Inflammatory macrophage treated with lipopolysaccharide for 4 hours (primary cell): ENCODE measurements at regions not wholly inside any gene's neighbourhood (a gene's known extent, or its start where the extent isn't known, plus 50 kb on each side); places are given as distances from the start of the nearest gene placed in this dataset.

ENCODE experiments used
- DNase-seq: peaks from one replicate; pipeline ENCODE4 v3.0.0-alpha.2; 2020

DNA sequence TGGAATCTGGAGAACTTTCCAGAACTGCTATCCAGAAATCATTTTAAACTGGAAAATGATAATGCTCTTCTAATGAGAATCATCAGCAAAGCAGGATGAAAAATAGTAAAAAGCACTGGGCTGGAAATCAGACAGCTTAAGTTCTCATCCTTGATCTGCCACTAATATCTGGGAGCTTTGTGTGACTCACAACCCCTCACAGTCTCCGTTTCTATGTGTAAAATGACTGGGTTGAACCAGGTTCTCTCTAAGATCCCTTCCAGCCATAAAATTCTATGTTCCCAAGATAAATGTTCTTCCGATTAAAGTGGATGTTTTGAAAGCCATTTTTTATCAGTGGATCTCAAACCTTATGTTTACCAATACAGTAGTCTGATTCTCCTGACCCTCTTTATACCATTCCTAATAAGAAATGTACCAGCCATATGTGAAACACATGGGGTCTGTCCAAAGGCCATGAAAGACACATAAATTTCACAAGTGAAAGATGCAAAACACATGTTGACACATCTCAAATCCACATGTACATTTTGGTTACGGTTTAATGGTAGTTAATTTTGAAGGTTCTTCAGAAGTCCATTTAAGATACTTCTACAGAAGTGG is 188.8 kb downstream of the EN1 start:
- DNase-seq = no peak

DNA sequence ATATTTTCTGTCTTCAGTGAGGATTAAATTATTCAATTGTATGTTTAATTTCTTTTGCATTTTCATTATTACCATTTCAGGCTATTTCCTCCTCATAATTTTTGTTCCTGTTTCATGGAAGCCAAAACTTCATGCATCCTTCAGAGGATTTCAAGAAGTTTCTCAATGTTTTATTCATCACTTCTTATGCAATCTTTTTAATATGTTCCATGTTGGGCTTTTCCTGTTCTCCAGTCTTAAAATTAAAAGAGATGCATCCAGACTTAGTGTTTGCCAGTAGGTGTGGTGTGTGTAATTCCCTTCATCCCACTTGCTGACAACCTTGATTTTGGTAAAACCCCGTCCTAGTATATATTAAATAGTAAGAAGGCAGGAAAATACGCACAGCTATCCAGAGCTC is 190.0 kb downstream of the EN1 start:
- no peak for DNase-seq

DNA sequence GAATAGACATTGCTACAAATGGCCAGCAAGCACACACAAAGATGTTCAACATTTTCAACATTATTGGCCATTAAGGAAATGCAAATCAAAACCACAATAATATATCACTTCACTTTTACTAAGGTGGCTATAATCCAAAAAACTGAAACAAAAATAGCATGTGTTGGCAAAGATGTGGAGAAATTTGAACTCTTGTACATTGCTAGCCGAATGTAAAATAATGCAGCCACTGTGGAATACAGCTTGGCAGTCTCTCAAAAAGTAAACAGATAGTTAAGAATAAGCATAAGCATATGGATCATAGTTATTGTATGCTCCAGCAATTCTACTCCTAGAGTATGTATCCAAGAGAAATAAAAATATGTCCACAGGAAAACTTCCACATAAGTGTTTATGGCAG is 192.5 kb downstream of the EN1 start:
- DNase-seq = no peak

DNA sequence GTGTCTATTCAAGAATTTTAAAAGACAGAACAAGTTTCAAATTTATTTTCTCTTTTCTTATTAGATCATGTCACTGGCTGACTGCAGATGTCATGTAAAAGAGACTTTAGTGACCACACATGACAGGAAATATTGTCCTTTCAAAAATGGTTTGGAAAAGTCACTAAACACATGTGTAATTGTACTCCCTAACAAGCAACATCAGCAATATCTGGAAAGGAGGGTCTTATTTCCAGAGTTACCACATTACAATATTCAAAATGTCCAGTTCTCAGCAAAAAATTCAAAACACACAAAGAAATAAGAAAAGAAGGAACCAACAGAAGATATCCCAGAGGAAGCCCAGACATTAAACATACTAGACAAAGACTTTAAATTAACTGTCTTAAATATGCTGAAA is 197.1 kb downstream of the EN1 start:
- DNase-seq = no peak

DNA sequence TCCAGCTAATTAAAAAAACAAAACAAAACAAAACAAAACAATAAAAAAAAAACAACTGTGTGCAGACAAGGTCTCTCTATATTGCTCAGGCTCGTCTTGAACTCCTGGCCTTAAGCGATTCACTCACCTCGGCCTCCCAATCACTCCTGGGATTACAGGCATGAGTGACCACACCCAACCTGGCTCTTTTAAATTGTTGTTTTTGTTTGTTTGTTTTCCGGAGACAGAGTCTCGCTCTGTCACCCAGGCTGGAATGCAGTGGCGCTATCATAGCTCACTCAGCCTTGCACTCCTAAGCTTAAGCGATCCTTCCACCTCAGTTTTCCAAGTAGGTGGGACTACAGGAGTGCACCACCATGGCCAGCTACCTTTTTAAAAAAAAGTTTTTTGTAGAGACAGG is 201.6 kb downstream of the EN1 start:
- DNase-seq = no peak

DNA sequence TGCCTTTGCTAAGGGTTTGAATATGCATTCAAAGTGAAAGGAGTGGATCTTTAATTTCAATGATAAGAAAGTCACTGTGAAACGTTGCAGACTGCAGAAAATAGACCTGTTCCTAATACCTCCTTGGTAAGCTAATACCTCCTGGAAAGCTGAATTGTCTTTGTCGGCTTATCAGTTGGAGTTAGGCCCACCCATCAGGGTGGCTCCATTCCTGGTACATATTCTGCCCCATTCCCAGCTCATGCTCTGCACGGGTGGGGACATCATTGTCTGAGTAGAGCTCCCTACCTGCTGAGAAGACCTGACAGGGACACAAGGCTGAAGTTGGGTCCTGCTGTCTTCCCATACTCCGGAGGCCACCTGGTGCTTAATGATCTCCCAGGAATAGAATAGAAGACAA is 203.3 kb downstream of the EN1 start:
- DNase-seq = no peak

DNA sequence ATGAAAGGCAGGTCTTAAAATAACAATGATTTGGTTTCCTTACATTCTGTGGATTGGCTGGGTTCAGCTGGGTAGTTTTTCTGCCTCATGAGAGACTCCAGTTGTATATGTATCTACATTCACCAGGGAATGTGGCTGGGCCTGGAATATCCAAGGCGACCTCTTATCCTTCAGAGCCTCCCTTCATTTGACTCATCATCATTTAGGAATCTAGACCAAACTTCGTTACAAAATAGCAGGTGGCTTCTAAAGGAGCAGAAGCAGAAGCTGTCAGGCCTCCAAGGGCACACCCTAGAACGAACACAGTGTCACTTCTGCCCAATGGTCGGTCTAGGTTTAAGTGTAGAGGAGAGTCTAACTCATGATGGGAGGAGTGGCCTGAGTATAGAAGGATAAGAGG is 204.2 kb downstream of the EN1 start:
- DNase-seq = no peak

DNA sequence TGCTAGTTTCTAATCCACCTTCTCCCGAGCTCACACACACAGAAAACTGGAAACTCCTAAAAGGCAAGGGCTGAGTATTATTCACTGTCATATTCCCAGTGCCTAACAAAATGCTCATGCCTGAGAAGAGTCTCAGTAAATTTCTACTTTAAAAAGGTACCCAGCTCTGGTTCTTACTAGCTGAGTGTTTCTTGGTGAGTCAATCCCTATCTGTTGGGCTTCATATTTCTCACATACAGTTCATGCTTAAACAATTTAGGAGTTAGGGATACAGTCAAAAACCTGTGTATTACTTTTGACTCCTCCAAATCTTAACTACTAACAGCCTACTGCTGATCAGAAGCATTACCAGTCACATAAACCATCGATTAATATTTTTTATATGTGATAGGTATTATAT is 204.9 kb downstream of the EN1 start:
- no peak for DNase-seq

DNA sequence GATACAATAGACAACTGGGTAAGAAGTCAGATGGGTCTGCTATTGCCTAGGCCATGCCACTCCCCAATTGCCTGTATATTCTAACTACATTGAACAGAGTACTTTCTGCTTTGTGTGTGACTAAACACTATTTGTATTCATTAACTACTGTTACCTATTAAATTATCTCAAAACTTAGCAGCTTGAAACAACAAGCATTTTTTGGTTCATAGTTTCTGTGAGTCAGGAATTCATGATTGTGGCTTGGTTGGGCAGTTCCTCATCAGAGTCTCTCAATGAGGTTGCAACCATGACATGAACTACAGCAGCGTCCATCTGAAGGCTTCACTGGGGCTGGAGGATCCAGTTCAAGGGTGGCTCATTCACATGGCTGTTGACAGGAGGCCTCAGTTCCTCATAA is 205.7 kb downstream of the EN1 start:
- no peak for DNase-seq

DNA sequence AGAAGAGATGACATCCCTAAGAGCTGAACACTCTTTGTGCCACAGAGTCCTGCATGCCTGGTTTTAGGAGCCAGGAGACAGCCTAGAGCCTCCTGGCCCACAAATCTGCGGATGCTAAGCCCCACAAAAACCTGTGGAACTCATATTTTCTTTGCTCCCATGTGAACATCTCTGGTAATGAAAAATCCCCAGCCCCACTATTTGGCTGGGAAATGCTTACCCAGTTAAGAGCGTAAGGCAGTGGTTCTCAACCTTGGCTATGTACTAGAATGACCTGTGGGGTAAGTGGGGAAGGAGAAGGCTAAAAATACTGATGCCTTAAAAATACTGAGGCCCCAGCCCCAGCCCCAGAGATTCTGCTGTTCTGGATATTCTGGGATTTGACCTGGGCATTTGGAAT is 208.1 kb downstream of the EN1 start:
- DNase-seq = no peak

DNA sequence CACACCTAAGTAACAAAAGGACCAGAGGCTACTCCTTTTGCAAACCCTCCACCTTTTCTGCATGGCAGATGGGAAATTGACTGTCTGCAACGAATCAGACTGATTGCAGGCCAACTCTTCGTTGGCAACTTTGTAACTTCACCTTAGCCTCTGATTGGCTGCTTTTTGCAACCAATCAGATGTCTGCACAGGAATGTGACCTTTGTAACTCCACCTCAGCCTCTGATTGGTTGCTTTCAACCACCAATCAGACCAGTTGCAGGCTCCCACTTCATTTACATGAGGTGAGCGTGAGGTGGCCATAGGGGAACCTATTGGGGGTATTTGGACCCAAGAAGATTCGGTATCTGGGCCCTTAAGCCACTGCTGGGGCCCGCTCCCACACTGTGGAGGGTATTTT is 209.0 kb downstream of the EN1 start:
- DNase-seq = no peak

DNA sequence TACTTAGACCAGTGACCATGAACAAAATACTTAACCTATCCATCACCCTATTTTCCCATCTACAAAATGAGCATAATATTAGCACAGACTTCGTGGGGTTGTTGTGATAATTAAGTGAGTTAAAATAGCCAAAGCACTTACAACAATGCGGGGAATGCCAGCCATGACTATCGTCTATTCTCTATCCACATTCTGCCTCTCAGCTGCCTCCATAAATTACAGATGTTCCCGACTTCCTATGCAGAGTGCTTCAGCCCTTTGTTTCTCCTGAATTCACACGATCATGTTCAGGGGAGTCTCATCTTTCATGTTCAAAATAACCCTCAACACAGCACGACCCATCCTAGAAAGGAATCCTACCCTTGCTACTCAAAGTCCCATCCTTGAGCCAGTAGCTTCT is 211.6 kb downstream of the EN1 start:
- no peak for DNase-seq

DNA sequence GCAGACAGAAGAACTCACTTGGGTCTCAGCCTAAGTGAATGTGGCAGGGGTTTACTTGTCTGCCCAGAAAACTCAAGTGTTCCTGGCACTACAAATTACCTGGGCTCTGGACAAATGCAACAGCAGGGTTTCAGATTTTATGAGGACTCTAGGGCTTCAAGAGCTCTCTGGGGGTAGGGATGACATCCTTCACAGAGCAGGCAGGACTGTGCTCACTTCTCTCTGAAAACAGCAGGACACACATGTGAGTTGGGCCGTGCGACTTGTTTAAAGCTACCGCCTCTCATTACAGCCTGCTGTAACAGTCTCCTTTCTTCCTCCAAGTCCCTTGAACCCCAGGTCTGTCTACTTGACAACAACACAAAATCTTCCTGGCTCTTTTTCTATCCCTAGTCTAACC is 212.6 kb downstream of the EN1 start:
- DNase-seq = no peak

DNA sequence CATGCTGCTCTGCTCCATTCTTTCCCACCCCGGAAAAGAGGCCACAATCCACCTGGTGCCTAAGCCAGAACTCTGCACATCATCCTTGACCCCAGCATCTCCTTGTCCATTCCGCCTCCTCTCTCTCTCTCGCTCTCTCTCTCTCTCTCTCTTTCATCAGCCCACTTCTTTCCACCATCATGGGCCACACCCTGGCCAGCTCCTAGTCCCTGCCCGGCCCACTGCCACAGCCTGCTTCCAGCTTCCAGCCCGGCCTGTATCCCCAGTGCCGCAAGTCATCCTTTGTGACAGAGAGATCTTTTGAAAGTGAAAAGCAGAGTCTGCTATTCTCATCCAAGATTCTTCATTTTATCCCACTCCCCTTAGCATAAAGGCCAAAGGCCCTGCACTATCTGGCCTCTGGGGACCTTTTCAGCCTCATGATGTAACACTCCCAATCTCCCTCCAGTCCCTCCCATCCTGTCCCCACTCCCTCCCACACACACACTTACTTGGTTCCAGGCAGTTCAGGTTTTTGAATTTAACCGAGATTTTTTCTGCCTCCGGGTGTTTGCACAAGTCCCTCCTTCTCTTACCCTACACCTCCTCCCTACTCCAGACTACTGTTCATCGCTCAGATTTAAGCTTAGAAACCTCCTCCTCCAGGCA is 214.0 kb downstream of the EN1 start:
- no peak for DNase-seq

DNA sequence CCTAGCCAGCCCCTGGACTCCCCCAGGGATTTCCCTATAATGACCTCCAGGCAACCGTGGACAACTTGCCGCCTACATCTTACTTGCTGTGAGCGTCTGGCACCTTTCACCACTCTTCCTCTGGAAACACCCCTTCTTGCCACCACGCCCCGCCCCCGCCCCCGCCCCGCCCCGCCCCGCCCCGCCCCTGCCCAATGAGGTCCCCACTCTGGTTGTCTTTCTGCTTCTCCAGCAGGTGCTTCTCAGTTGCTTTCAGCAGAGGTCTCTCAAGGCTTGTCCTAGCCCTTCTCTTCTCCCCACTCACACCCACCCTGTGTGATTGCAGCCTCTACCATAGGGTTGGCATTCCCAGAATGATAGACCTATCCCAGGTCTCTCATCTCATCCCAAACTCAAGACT is 214.5 kb downstream of the EN1 start:
- no peak for DNase-seq

DNA sequence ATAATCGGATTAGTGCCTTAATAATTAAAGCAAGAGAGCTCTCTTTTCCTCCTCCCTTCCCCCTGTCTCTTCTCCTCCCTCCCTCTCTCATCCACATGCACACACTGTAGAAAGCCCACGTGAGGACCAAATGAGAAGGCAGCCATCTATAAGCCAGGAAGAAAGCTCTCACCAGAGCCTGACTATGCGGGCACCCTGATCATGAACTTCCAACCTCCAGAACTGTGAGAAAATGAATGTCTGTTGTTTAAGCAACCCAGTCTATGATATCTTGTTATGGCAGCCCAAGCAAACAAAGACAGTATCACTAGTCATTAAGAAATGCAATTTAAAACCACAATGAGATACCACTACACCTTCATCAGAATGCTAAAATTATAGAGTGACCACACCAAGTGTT is 220.3 kb downstream of the EN1 start:
- DNase-seq = no peak

DNA sequence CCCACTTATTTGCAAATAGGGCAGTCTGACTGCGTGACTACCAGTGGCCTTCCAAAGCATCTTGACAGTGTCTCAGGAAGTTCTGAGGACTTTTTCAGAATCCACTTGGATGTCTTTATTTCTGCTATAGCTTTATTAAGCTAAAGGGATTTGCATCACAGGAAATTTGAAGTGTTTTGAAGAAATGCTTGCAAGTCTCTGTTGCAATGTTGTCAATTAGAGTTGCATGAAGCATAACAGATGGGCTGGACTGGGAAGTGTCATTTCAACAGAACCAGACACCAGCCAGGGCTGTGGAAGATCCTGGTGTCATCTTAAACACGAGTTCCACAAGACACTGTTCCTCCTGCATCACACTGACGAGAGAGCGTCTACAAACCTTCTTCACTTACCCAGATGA is 224.5 kb downstream of the EN1 start:
- DNase-seq = no peak

DNA sequence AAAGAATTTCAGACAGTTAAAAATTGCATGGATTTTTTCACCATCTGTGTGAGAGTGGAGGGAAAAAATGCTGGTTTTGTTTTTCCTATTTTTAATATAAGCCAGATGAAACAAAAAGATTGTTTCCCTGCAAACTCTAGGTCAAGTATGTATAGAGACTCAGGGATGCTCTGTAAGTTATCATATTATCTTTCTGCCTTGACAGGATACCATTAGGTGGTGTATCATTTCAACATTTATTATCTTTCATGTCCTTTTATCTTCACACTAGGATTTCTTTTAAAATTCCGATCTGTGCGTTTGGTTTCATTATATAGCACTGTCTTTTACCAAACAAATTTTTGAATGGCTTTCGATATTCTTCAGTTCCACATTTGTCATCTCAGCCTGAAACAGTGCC is 225.3 kb downstream of the EN1 start:
- DNase-seq = no peak

DNA sequence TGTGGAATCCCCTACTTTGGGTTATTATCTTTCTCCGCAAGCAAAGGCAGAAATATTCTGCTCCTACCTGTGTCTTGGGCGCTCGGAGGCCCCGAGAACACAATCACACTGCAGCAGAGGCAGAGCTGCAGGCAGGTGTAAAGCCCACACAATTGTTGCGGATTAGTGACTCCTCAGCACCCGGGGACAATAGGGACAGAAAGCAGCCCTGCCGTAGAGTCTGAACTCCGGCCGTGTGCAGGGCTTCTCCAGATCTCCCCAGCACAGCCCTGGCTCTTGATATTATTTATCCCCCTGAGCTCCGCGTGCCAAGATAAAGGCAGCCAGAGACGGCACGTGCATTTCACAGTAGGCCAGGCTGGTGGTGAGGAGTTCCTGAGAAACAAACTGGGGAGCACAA is 229.2 kb downstream of the EN1 start:
- no peak for DNase-seq

DNA sequence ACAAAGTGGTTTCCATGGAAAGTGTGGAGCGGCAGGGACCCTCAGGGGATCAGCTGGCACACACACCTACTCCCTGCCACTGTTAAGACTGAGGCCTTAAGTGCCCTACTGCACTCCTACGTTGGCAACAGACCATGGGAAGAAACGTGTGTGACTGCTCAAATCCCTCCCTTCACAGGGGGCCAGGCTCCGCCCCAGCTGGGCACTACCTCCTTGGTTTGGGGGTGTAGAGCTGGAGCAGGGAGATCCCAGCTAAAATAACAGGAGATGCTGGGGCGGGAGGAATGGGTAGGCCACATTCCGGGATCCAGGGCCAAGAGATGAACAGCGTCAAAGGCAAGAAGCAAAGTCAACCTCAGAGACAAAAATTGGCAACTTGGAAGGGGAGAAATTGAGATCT is 231.0 kb downstream of the EN1 start:
- no peak for DNase-seq

DNA sequence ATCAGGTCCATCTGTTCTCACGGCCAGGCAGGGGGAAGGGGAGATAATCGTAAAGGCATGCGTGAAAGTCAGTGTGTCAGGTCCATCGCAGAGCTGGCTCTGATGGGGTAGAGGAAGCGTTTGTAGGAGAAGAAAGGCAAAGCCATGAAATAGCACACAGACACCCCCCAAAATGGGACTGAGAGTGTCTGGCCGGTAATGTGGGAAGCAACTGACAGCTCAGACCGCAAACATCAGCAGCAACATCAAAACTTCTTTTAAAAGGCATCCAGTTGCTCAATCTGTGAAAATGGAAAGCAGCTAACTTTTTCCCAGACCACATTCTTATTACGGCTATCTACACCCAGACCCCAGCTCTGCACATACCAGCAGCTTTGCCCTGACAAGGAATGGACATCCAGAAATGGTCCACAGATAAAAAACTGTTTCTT is 232.6 kb downstream of the EN1 start:
- no peak for DNase-seq

DNA sequence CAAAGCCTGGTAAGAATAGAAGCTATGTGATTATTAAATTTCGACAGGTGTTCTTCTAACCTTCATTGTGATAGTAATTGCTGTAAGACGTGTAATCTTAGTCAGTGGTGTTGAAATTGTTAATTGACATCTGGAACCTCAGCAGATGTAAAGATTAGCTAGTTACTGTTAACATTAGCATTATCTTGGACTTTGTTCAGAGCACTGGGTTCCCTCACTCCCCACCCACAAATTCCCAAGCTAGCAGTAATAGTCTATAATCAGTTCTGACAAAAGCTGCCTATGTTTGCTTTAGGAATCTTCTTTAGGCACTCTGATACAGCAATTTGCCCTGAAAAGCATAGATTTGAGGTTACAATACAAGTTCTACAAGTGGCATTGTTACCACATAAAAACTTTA is 233.7 kb downstream of the EN1 start:
- DNase-seq = no peak

DNA sequence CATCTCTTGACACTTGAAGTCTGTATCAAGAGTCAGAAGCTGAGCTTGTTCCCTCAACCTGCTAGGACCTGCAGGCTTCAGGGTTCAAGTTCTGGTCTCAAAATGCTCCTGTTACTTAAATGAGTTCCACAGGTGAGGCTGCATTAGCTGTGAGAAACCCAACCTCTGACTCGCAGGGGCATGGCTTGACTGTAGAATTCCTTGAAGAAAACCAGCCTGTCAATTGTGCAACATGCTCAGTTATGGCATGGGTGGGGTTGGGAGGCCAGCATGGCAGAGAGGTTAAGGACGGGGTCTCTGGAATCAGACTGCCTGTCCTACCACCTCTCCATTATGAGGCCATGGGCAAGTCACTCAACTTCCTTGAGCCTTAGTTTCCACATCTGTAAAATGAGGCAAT is 235.8 kb downstream of the EN1 start:
- no peak for DNase-seq

DNA sequence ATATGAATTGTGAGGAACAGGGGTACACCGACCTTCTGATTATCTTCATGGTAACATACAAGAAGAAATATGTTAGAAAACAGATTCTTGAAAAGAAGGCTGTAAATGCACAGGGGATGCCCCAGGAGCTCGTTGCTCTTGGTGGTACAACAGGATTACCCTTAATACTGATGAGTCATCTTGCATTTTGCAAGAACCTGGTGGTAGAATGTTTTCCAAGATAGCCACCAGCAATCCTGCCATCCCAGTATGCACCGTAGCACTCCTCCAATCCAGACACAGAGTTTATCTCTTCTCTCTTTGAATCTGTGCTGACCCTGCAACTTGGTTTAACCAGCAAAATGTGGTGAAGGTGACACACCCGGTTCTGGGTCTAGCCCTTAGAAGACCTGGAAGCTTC is 238.3 kb downstream of the EN1 start:
- DNase-seq = no peak

DNA sequence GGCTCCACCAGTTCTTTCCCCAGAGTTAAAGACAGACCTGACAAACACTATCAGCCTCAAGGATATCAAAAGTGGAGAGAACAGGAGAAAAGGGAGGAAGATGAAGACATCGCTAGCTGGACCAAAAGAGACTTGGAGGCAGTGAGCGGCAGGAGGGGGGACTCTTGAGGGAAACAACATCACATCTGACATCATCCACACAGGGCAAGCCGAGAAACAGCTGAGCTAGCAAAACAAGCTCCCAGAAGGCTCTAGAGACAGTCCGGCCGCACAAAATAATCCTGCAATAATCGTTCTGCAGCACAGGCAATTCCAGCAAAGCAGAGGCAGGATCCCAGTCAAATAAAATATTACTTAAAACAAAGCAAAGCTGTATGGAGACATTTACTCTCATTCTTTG is 239.8 kb downstream of the EN1 start:
- no peak for DNase-seq

DNA sequence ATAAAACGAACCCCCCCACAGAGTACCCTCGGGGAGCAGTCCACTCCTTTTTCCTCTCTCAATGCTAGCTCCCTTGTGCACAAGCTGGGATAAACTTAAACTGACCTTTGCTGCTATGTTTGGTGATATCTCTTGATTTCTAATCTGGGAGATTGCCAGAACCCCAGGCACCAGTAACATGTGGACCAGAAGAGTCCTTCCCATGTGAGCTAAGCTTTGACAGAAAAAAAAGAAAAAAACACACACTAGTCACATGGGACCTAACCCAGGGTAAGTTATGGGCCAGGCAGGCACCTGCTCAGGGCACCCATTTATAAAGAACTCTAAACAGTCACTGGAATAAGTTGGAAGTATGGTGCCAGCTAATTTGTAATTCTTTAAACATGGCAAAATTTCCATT is 242.6 kb downstream of the EN1 start:
- DNase-seq = no peak
